Right atrium auricular region (tissue), 2 donors: ENCODE measurements at regions not wholly inside any gene's neighbourhood (a gene's known extent, or its start where the extent isn't known, plus 50 kb on each side); places are given as distances from the start of the nearest gene placed in this dataset.

Experiments used
- DNase-seq: peaks from one replicate; pipeline ENCODE4 v3.0.0-alpha.2; 2019; ENCODE audit warnings: low spot score
- H3K27ac ChIP-seq, 2 donors: fragments of 200-600 bp; sonication (generic); 1 replicate in 1 of 2; 2 replicates in 1 of 2; pipeline ENCODE4 v1.5.1; 2016 to 2019
- H3K27me3 ChIP-seq, 2 donors: fragments of 200-600 bp; sonication (generic); one replicate each; pipeline versions ENCODE4 v1.5.1 to v1.6.0; 2017 to 2019
- H3K36me3 ChIP-seq: fragments of 200-600 bp; sonication (generic); one replicate; pipeline ENCODE4 v1.5.1; 2016
- H3K4me1 ChIP-seq, 2 donors: fragments of 200-600 bp; sonication (generic); one replicate each; pipeline versions ENCODE4 v1.5.1 to v1.6.0; 2017 to 2019
- H3K4me3 ChIP-seq, 2 donors: fragments of 200-600 bp; sonication (generic); 1 replicate in 1 of 2; 2 replicates in 1 of 2; pipeline ENCODE4 v1.5.1; 2017 to 2019; ENCODE audit warnings: mild to moderate bottlenecking in 1 of 2, moderate library complexity in 1 of 2
- H3K9me3 ChIP-seq, 2 donors: fragments of 200-600 bp; sonication (generic); one replicate each; pipeline ENCODE4 v1.5.1; 2019
- CTCF ChIP-seq, 2 donors: fragments of 200-600 bp; sonication (generic); IDR thresholded peaks; one replicate each; pipeline ENCODE4 v1.5.1; 2019; ENCODE audit warnings: antibody characterized with exemption in 2 of 2

- DNase-seq = no peak
- Histone ChIP-seq H3K4me3 (no peak overlapping the region), H3K36me3 (no peaks in the 10 kb centered on the region), H3K9me3 (no peaks in the 10 kb centered on the region), H3K27me3 (no peaks in the 10 kb centered on the region), H3K27ac (no peak overlapping the region), H3K4me1 (no peaks in the 10 kb centered on the region)
- TF ChIP-seq CTCF (IDR thresholded peaks at IDR 0.05) = no peak
Observed at GRCh38 chr14:97290065-97290464, 492.9 kb downstream of the VRK1 start.

- H3K4me3 ChIP-seq = no peak overlapping the region
- H3K9me3 ChIP-seq = no peaks in the 10 kb centered on the region
- H3K27me3 ChIP-seq = no peaks in the 10 kb centered on the region
- no peak for TF ChIP-seq CTCF (IDR thresholded peaks at IDR 0.05)
- no peaks in the 10 kb centered on the region for H3K4me1 ChIP-seq
- H3K36me3 ChIP-seq = no peaks in the 10 kb centered on the region
- H3K27ac ChIP-seq = no peak overlapping the region
- no peak for DNase-seq
Observed at GRCh38 chr14:97290977-97291376, 493.8 kb downstream of the VRK1 start.

GRCh38 chr14:97293659-97294058, 496.5 kb downstream of the VRK1 start:
- DNase-seq = no peak
- TF ChIP-seq CTCF (IDR thresholded peaks at IDR 0.05) = no peak
- Histone ChIP-seq H3K4me3 (no peak overlapping the region), H3K4me1 (no peaks in the 10 kb centered on the region), H3K36me3 (no peaks in the 10 kb centered on the region), H3K27me3 (no peaks in the 10 kb centered on the region), H3K27ac (no peak overlapping the region), H3K9me3 (no peaks in the 10 kb centered on the region)

GRCh38 chr14:97295108-97295710, 498.0 kb downstream of the VRK1 start:
- no peak for DNase-seq
- H3K9me3 ChIP-seq = no peaks in the 10 kb centered on the region
- no peak for TF ChIP-seq CTCF (IDR thresholded peaks at IDR 0.05)
- H3K27ac ChIP-seq = no peak overlapping the region
- no peak overlapping the region for H3K4me3 ChIP-seq
- no peaks in the 10 kb centered on the region for H3K4me1 ChIP-seq
- H3K36me3 ChIP-seq = no peaks in the 10 kb centered on the region
- no peaks in the 10 kb centered on the region for H3K27me3 ChIP-seq

- no peak for TF ChIP-seq CTCF (IDR thresholded peaks at IDR 0.05)
- no peaks in the 10 kb centered on the region for H3K9me3 ChIP-seq
- no peaks in the 10 kb centered on the region for H3K4me1 ChIP-seq
- no peak overlapping the region for H3K27ac ChIP-seq
- H3K4me3 ChIP-seq = no peak overlapping the region
- no peaks in the 10 kb centered on the region for H3K36me3 ChIP-seq
- DNase-seq = no peak
- no peaks in the 10 kb centered on the region for H3K27me3 ChIP-seq
Observed at GRCh38 chr14:97296176-97296575, 499.0 kb downstream of the VRK1 start.

GRCh38 chr14:97297100-97297499, 499.9 kb downstream of the VRK1 start:
- no peak for TF ChIP-seq CTCF (IDR thresholded peaks at IDR 0.05)
- Histone ChIP-seq H3K36me3 (no peaks in the 10 kb centered on the region), H3K9me3 (no peaks in the 10 kb centered on the region), H3K27me3 (no peaks in the 10 kb centered on the region), H3K4me1 (no peaks in the 10 kb centered on the region), H3K4me3 (no peak overlapping the region), H3K27ac (no peak overlapping the region)
- no peak for DNase-seq
